AG04449 (cell line): ENCODE measurements at regions not wholly inside any gene's neighbourhood (a gene's known extent, or its start where the extent isn't known, plus 50 kb on each side); places are given as distances from the start of the nearest gene placed in this dataset.

Experiments used
- CTCF ChIA-PET: fragments of 350-600 bp; formaldehyde crosslinking; extraction: SDS; loops from one replicate; lab custom pipeline; 2021; ENCODE audit warnings: antibody characterized with exemption; lab: Yijun Ruan, JAX
- POLR2A ChIA-PET: fragments of 400-600, 350-600 bp; formaldehyde crosslinking; extraction: SDS; loops from one replicate; lab custom pipeline; 2020; ENCODE audit warnings: antibody characterized with exemption, inconsistent platforms; lab: Yijun Ruan, JAX
- DNase-seq: peaks from one replicate; pipeline ENCODE4 v3.0.0-alpha.2; 2010; ENCODE audit warnings: low read depth, low spot score
- H3K4me3 ChIP-seq: 2 replicates; pipeline ENCODE4 v1.5.1; 2011; ENCODE audit warnings: low read depth, mild to moderate bottlenecking, control low read depth, low read length
- TF ChIP-seq, protein P1 (sequence below): IDR thresholded peaks from one replicate; pipeline ENCODE4 v1.5.1; 2011; ENCODE audit warnings: mild to moderate bottlenecking, moderate library complexity, low read length, control low read depth, inconsistent platforms; ENCODE audit not compliant: insufficient read depth; ENCODE audit errors: missing control alignments

DNA sequence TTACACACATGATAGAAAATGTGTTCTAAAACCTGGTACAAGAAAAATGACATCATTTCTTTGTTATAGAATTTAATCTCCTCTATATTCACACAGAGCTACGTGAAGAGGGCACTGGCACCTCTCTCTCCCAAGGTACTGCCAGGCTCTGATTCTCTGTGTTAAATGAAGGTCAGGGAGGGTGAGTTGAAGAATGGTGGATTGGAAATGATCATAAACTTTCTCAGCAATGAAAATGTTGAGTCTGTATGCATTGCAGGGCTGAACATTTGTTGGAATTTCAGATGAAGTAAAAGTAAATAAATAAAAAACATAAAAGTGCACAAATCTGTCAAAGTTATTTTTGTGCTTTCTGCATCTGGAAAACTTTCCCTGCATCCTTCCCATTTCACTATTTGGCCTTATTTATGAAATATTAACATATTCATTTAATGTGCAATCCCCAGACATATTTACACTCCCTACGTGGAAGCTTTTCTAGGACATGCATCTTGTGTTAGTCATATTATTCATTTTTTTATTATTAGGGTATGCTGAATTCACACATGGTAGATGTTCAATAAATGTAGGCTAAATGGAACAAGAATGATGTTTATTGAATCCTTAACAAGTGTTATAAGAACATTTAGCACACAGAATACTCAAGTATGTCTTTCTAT lies 810.3 kb upstream of the CDH8 start:
- DNase-seq, result no peak
- POLR2A ChIA-PET, result no interaction called here
- H3K4me3 ChIP-seq, result no peak overlapping the region
- TF ChIP-seq, protein P1, sequence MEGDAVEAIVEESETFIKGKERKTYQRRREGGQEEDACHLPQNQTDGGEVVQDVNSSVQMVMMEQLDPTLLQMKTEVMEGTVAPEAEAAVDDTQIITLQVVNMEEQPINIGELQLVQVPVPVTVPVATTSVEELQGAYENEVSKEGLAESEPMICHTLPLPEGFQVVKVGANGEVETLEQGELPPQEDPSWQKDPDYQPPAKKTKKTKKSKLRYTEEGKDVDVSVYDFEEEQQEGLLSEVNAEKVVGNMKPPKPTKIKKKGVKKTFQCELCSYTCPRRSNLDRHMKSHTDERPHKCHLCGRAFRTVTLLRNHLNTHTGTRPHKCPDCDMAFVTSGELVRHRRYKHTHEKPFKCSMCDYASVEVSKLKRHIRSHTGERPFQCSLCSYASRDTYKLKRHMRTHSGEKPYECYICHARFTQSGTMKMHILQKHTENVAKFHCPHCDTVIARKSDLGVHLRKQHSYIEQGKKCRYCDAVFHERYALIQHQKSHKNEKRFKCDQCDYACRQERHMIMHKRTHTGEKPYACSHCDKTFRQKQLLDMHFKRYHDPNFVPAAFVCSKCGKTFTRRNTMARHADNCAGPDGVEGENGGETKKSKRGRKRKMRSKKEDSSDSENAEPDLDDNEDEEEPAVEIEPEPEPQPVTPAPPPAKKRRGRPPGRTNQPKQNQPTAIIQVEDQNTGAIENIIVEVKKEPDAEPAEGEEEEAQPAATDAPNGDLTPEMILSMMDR, result no peak
- CTCF ChIA-PET, result no interaction called here

DNA sequence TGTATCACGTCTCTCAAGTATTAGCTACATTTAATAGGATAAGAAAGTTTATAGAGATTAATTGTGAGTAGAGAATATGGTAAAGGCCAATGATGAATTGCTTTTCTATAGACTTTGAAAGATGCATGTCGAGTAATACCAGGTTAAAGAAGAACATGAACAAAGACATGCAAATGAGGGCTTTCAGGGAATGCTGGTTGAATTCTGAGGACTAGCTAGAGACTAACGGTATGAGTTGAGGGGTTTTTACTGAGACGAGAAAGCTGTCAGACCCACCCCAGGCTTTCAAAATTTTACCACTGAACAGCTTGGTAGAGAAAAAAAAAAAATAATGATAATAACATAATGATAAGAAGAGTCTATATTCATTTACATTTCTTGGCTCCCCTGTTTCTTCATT lies 796.0 kb upstream of the CDH8 start:
- no peak overlapping the region for H3K4me3 ChIP-seq
- TF ChIP-seq, protein P1, result no peak
- DNase-seq, result no peak
- ChIA-PET POLR2A (no interaction called here), CTCF (no interaction called here)

DNA sequence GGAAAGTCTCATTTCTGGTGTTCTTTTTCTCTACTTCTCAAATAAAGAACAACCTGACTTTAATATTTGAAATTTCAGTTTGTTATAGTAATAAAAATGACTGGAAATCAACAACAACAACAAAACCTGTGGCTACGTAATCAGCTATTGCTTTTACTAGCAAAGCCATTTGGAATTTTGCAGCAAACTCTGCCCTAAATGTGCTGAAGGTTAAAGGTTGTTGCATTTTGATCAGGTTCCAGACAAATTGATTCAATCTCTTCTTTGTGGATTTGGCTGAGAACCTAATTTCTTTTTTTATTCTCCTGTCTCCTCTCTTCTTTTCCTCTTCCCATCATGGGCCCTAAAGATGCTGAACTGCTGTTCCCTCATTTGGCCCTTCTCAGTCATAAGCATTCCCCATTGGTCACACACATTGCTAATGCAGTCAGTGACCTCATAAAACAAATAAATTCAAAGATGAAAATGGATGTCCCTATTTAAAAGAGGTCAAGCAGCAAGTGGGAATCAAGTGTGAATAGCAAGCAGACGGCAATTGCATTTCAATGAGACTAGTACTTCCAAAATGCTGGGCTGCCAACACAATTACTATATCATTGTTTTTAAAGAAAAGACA lies 795.1 kb upstream of the CDH8 start:
- TF ChIP-seq, protein P1, result no peak
- no peak for DNase-seq
- H3K4me3 ChIP-seq, result no peak overlapping the region
- POLR2A ChIA-PET, result no interaction called here
- CTCF ChIA-PET, result no interaction called here

DNA sequence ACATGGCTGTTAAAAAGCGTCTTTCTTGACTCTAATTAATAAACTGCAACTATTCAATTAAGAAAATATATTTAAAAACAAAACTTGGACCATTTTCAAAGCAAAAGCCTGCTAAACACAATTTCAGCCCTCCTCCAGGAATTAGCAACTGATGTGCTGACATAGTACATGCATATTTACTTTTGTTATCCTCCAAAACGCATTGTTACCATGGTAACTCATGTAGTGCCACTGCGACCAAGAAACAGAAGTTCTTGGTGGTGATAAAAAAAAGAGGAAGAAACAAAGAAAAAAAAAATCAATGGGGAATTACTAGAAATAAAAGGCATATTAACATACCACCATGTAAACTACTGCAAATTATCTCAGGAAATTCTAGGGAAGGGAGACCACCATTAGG lies 793.4 kb upstream of the CDH8 start:
- ChIA-PET POLR2A (no interaction called here), CTCF (no interaction called here)
- no peak overlapping the region for H3K4me3 ChIP-seq
- no peak for DNase-seq
- TF ChIP-seq, protein P1, result no peak

DNA sequence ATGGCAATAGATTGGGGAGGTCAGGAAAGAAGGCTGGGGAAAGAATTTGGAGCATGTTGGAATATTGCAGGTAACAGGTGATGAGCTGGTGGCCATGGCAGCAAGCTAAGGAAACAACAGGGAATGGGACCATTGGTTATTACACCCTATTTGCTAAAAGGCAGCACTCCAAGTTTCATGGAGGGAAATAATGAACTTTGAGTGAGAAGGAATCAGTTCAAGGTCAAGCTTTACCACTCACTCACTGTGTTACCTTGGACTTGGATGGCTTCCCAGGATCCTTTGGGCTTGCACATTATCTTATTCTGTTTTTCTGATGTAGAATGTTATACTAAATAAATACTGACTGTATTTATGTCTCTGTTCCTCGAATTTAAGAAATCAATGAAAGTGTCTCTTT lies 792.8 kb upstream of the CDH8 start:
- H3K4me3 ChIP-seq, result no peak overlapping the region
- CTCF ChIA-PET, result no interaction called here
- no peak for DNase-seq
- TF ChIP-seq, protein P1, result no peak
- POLR2A ChIA-PET, result no interaction called here

DNA sequence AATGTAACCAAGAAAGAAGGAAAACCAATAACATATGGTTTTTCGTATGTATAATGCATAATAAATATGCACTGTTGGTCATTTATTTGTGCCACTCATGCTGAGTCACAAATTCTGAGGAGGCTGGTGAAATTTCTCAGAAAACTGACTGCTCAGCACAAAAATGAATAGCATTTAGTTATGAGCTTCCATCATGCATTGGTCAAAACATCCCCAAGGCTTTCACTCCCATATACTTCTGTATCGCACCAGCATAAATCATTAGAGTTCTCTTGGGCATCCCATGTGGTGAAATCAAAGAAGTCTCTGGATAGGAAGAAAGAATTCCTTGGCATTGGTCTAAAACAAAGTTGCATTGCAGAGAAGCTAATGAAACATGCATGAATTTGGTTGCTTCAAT lies 785.6 kb upstream of the CDH8 start:
- ChIA-PET CTCF (no interaction called here), POLR2A (no interaction called here)
- no peak overlapping the region for H3K4me3 ChIP-seq
- DNase-seq, result no peak
- TF ChIP-seq, protein P1, result no peak
